DOHH2 (cell line): ENCODE measurements at regions not wholly inside any gene's neighbourhood (a gene's known extent, or its start where the extent isn't known, plus 50 kb on each side); places are given as distances from the start of the nearest gene placed in this dataset.

ENCODE experiments used
- H3F3A ChIP-seq: fragments of 200-600 bp; sonication (generic), shearing (Covaris generic); 2 replicates; pipeline ENCODE4 v1.6.0; 2016; ENCODE audit warnings: antibody characterized with exemption, mild to moderate bottlenecking; ENCODE audit not compliant: control insufficient read depth, insufficient read depth
- H3K27ac ChIP-seq: fragments of 200-600 bp; sonication (generic); 2 replicates; pipeline ENCODE4 v1.5.1; 2014; ENCODE audit warnings: low read depth, mild to moderate bottlenecking, low read length, moderate library complexity
- H3K27me3 ChIP-seq: fragments of 200-600 bp; sonication (generic); 2 replicates; pipeline ENCODE4 v1.6.1; 2014; ENCODE audit warnings: mild to moderate bottlenecking, low read length, mixed read lengths; ENCODE audit not compliant: control insufficient read depth
- H3K36me3 ChIP-seq: fragments of 200-600 bp; sonication (generic); 2 replicates; pipeline ENCODE4 v1.6.1; 2014; ENCODE audit warnings: mild to moderate bottlenecking, low read length, moderate library complexity, mixed read lengths; ENCODE audit not compliant: control insufficient read depth
- H3K4me1 ChIP-seq: fragments of 200-600 bp; sonication (generic); 2 replicates; pipeline ENCODE4 v1.6.1; 2014; ENCODE audit warnings: mild to moderate bottlenecking, low read length, mixed read lengths; ENCODE audit not compliant: control insufficient read depth
- H3K4me2 ChIP-seq: fragments of 200-600 bp; sonication (generic); 2 replicates; pipeline ENCODE4 v1.6.0; 2014; ENCODE audit warnings: mild to moderate bottlenecking, low read length, moderate library complexity
- H3K4me3 ChIP-seq: fragments of 200-600 bp; sonication (generic); 2 replicates; pipeline ENCODE4 v1.5.1; 2014; ENCODE audit warnings: mild to moderate bottlenecking, low read length, mixed read lengths
- H3K79me2 ChIP-seq: fragments of 200-600 bp; sonication (generic); 2 replicates; pipeline ENCODE4 v1.6.1; 2014; ENCODE audit warnings: mild to moderate bottlenecking, low read length, mixed read lengths; ENCODE audit not compliant: control insufficient read depth
- H3K9me2 ChIP-seq: fragments of 200-600 bp; sonication (generic); replicated peaks from 2 replicates; pipeline ENCODE4 v1.6.1; 2014; ENCODE audit warnings: mild to moderate bottlenecking, low read length, mixed read lengths; ENCODE audit not compliant: control insufficient read depth
- H3K9me3 ChIP-seq: fragments of 200-600 bp; sonication (generic); 2 replicates; pipeline ENCODE4 v1.6.1; 2014; ENCODE audit warnings: antibody characterized with exemption, low read length, mixed read lengths; ENCODE audit not compliant: control insufficient read depth, insufficient read depth
- H4K20me1 ChIP-seq: fragments of 200-600 bp; sonication (generic); 2 replicates; pipeline ENCODE4 v1.6.0; 2014; ENCODE audit warnings: low read depth, mild to moderate bottlenecking, antibody characterized with exemption, low read length, moderate library complexity; ENCODE audit not compliant: control insufficient read depth, insufficient read depth
- EZH2phosphoT487 ChIP-seq: fragments of 200-600 bp; sonication (generic); IDR thresholded peaks from 2 replicates; pipeline ENCODE4 v1.6.1; 2017; ENCODE audit warnings: borderline replicate concordance, mild to moderate bottlenecking, antibody characterized with exemption, low read length, moderate library complexity, mixed read lengths
- TF ChIP-seq, protein P1 (sequence below): fragments of 200-600 bp; sonication (generic); IDR thresholded peaks from one replicate; pipeline ENCODE4 v1.5.1; 2014; ENCODE audit warnings: antibody characterized with exemption, mild to moderate bottlenecking, low read depth, low read length; ENCODE audit not compliant: poor library complexity, severe bottlenecking

DNA sequence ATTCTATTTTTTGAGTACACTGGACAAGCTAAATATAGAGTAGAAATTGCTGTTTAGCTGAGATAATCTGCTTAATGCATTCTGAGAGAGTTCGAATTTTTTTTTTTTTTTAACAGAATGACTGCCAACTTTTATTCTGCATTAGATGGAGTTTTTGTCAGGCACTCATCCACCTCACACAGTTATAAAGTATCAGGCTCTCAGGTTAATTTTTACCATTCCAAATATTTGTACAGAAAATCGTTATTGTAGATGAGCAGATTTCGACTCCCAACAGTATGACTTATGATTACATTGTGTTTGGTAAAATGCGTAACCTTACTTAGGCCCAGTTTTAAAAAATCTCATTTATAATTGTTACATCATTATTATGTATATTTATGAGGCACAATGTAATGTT is 1731.0 kb downstream of the GRIK2 start:
- H3K27ac ChIP-seq = no peak overlapping the region
- no peaks in the 10 kb centered on the region for H3K4me1 ChIP-seq
- no peaks in the 10 kb centered on the region for H4K20me1 ChIP-seq
- no peaks in the 10 kb centered on the region for H3K9me2 ChIP-seq
- H3K36me3 ChIP-seq = no peaks in the 10 kb centered on the region
- no peak overlapping the region for H3K4me2 ChIP-seq
- H3K9me3 ChIP-seq = no peaks in the 10 kb centered on the region; the same call in 1 of the 2 replicates
- TF ChIP-seq, protein P1, sequence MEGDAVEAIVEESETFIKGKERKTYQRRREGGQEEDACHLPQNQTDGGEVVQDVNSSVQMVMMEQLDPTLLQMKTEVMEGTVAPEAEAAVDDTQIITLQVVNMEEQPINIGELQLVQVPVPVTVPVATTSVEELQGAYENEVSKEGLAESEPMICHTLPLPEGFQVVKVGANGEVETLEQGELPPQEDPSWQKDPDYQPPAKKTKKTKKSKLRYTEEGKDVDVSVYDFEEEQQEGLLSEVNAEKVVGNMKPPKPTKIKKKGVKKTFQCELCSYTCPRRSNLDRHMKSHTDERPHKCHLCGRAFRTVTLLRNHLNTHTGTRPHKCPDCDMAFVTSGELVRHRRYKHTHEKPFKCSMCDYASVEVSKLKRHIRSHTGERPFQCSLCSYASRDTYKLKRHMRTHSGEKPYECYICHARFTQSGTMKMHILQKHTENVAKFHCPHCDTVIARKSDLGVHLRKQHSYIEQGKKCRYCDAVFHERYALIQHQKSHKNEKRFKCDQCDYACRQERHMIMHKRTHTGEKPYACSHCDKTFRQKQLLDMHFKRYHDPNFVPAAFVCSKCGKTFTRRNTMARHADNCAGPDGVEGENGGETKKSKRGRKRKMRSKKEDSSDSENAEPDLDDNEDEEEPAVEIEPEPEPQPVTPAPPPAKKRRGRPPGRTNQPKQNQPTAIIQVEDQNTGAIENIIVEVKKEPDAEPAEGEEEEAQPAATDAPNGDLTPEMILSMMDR = no peak
- no peak for TF ChIP-seq EZH2phosphoT487
- no peaks in the 10 kb centered on the region for H3K79me2 ChIP-seq
- no peaks in the 10 kb centered on the region for H3K27me3 ChIP-seq
- H3K4me3 ChIP-seq = no peak overlapping the region
- no peaks in the 10 kb centered on the region for H3F3A ChIP-seq

DNA sequence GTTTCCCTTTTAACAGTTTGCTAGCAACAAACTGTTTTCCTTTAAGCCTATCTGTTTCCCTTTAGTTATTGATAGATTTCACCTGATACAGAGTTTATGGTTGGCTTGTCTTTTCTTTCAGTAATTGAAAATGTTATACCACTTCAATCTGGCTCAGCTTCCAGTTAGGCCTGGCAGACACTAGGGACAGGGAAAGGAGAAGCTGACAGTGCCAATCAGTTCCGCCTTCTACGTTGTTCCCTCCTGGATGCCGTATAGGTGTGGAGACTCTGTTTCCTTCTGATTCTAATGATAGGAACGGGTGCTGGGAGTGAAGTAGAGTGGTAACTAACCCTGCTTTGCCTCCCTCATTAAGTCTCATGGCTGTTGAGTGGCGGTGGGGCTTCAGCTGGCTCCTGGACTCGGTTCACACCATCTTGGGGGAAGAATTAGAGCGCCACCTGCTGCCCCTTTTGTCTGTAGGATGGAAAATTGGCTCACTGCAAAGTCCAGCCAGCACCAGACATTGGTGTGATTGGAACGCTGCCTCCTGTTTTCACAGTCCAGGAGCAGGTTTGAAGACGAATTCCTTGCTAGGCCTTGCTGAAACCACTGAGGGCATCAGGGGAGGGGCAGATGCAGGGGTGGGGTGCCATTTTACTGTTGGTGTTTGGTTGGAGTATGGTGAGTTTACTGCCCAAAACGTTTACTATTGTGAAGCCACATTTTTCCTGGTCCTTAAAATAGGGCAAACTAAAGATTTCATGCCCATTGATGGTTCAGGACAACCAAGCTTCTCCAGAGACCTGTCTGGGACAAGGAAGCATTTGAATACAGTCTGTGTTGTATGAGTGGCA is 1729.5 kb downstream of the GRIK2 start:
- Histone ChIP-seq H3F3A (no peaks in the 10 kb centered on the region), H4K20me1 (no peaks in the 10 kb centered on the region), H3K9me2 (no peaks in the 10 kb centered on the region), H3K9me3 (no peaks in the 10 kb centered on the region; the same call in 1 of the 2 replicates), H3K4me1 (no peaks in the 10 kb centered on the region), H3K36me3 (no peaks in the 10 kb centered on the region), H3K79me2 (no peaks in the 10 kb centered on the region), H3K4me3 (no peak overlapping the region), H3K27me3 (no peaks in the 10 kb centered on the region), H3K27ac (no peak overlapping the region), H3K4me2 (no peak overlapping the region)
- TF ChIP-seq, protein P1 = peak; percentile 69
- TF ChIP-seq EZH2phosphoT487 = no peak

DNA sequence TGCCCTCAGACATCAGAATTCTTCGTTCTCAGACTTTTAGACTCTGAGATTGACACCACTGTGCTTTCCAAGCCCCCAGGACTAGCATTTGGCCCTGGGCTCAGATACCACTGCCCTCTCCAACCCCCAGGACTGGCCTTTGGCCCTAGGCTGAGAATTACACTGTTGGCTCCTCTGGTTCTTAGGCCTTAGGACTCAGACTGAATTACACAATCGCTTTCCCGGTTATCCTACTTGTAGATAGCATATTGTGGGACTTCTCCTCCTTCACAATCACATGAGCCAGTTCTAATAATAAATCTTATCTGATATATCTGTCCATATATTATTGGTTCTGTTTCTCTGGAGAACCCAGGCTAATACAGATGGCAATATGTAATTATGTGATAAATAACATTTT is 1725.5 kb downstream of the GRIK2 start:
- no peaks in the 10 kb centered on the region for H3K9me3 ChIP-seq
- H3K4me2 ChIP-seq = no peak overlapping the region
- no peak overlapping the region for H3K27ac ChIP-seq
- H4K20me1 ChIP-seq = no peaks in the 10 kb centered on the region
- no peak overlapping the region for H3K4me3 ChIP-seq
- H3K9me2 ChIP-seq = no peaks in the 10 kb centered on the region
- no peaks in the 10 kb centered on the region for H3F3A ChIP-seq
- H3K4me1 ChIP-seq = no peaks in the 10 kb centered on the region
- no peaks in the 10 kb centered on the region for H3K79me2 ChIP-seq
- no peak for TF ChIP-seq EZH2phosphoT487
- TF ChIP-seq, protein P1 = no peak
- H3K27me3 ChIP-seq = no peaks in the 10 kb centered on the region
- H3K36me3 ChIP-seq = no peaks in the 10 kb centered on the region
